ENCODE measurements at regions not wholly inside any gene's neighbourhood (a gene's known extent, or its start where the extent isn't known, plus 50 kb on each side); places are given as distances from the start of the nearest gene placed in this dataset.

- H3F3A ChIP-seq (ENCODE audit: low read depth): no peaks in the 10 kb centered on the region
- Mint-ChIP-seq H3K27me3 (ENCODE audit: insufficient read depth, low read depth) (no peaks in the 10 kb centered on the region), H3K4me1 (peaks cover 10% of the 10 kb centered on the region), H3K27ac (no peak overlapping the region), H3K36me3 (peaks cover 2% of the 10 kb centered on the region), H3K4me3 (no peak overlapping the region), H3K9me3 (peaks cover 38% of the 10 kb centered on the region)
- H3K27ac ChIP-seq: no peak overlapping the region
- no peaks in the 10 kb centered on the region for H3K79me2 ChIP-seq (ENCODE audit: low read depth)
- no peak for TF ChIP-seq EZH2 (IDR thresholded peaks at IDR 0.05)
- TF ChIP-seq CTCF (IDR thresholded peaks at IDR 0.05): peak; percentile 20
- H3K4me1 ChIP-seq: peaks cover 8% of the 10 kb centered on the region
- no peak for DNase-seq (ENCODE audit: low spot score)
- no peaks in the 10 kb centered on the region for H3K9me3 ChIP-seq (ENCODE audit: low read depth)
- H3K9ac ChIP-seq: no peak overlapping the region
- H3K36me3 ChIP-seq: no peaks in the 10 kb centered on the region
- H4K20me1 ChIP-seq (ENCODE audit: low read depth): no peaks in the 10 kb centered on the region
- H2AFZ ChIP-seq (replicated peaks): no peak overlapping the region
- no peak overlapping the region for H3K4me2 ChIP-seq
- no peak overlapping the region for H3K4me3 ChIP-seq
- H3K27me3 ChIP-seq: no peaks in the 10 kb centered on the region
Observed at GRCh38 chr13:74794582-74794981, 660.4 kb upstream of the KLF12 start.

GRCh38 chr13:74794147-74794546 lies 659.9 kb upstream of the KLF12 start:
- Histone ChIP-seq H2AFZ (replicated peaks) (no peak overlapping the region), H3F3A (ENCODE audit: low read depth) (no peaks in the 10 kb centered on the region), H3K79me2 (ENCODE audit: low read depth) (no peaks in the 10 kb centered on the region), H3K4me1 (peaks cover 8% of the 10 kb centered on the region), H3K36me3 (no peaks in the 10 kb centered on the region), H3K9ac (no peak overlapping the region), H3K27me3 (no peaks in the 10 kb centered on the region), H3K27ac (no peak overlapping the region), H4K20me1 (ENCODE audit: low read depth) (no peaks in the 10 kb centered on the region), H3K4me2 (no peak overlapping the region), H3K4me3 (no peak overlapping the region), H3K9me3 (ENCODE audit: low read depth) (no peaks in the 10 kb centered on the region)
- TF ChIP-seq EZH2 (IDR thresholded peaks at IDR 0.05) (no peak), EZH2phosphoT487 (IDR thresholded peaks at IDR 0.05) (no peak), CTCF (IDR thresholded peaks at IDR 0.05) (no peak)
- peaks cover 10% of the 10 kb centered on the region for H3K4me1 Mint-ChIP-seq
- peaks cover 38% of the 10 kb centered on the region for H3K9me3 Mint-ChIP-seq
- peaks cover 2% of the 10 kb centered on the region for H3K36me3 Mint-ChIP-seq
- no peak overlapping the region for H3K27ac Mint-ChIP-seq
- no peak overlapping the region for H3K4me3 Mint-ChIP-seq
- DNase-seq (ENCODE audit: low spot score): no peak
- no peaks in the 10 kb centered on the region for H3K27me3 Mint-ChIP-seq (ENCODE audit: insufficient read depth, low read depth)

GRCh38 chr13:74784959-74785358 lies 650.8 kb upstream of the KLF12 start:
- H3K27me3 ChIP-seq: no peaks in the 10 kb centered on the region
- no peaks in the 10 kb centered on the region for H4K20me1 ChIP-seq (ENCODE audit: low read depth)
- no peaks in the 10 kb centered on the region for H3F3A ChIP-seq (ENCODE audit: low read depth)
- H3K4me2 ChIP-seq: no peak overlapping the region
- H2AFZ ChIP-seq (replicated peaks): no peak overlapping the region
- DNase-seq (ENCODE audit: low spot score): no peak
- no peak overlapping the region for H3K4me3 ChIP-seq
- H3K4me1 Mint-ChIP-seq: peaks cover 12% of the 10 kb centered on the region
- H3K9me3 Mint-ChIP-seq: peaks cover 6% of the 10 kb centered on the region
- peaks cover 10% of the 10 kb centered on the region for H3K4me1 ChIP-seq
- H3K27ac Mint-ChIP-seq: no peak overlapping the region
- H3K9me3 ChIP-seq (ENCODE audit: low read depth): no peaks in the 10 kb centered on the region
- no peaks in the 10 kb centered on the region for H3K36me3 Mint-ChIP-seq
- no peak for TF ChIP-seq CTCF (IDR thresholded peaks at IDR 0.05)
- no peak for TF ChIP-seq EZH2phosphoT487 (IDR thresholded peaks at IDR 0.05)
- TF ChIP-seq EZH2 (IDR thresholded peaks at IDR 0.05): no peak
- H3K79me2 ChIP-seq (ENCODE audit: low read depth): no peaks in the 10 kb centered on the region
- no peaks in the 10 kb centered on the region for H3K27me3 Mint-ChIP-seq (ENCODE audit: insufficient read depth, low read depth)
- H3K27ac ChIP-seq: no peak overlapping the region
- H3K9ac ChIP-seq: no peak overlapping the region
- no peak overlapping the region for H3K4me3 Mint-ChIP-seq
- H3K36me3 ChIP-seq: no peaks in the 10 kb centered on the region

- no peaks in the 10 kb centered on the region for H3K9me3 ChIP-seq (ENCODE audit: low read depth)
- no peak overlapping the region for H3K27ac ChIP-seq
- H3K27ac Mint-ChIP-seq: no peak overlapping the region
Observed at GRCh38 chr13:74778946-74779345, 644.7 kb upstream of the KLF12 start.

More at GRCh38 chr13:74778946-74779345, 644.7 kb upstream of the KLF12 start:
- peaks cover 16% of the 10 kb centered on the region for H3K4me1 Mint-ChIP-seq
- Histone ChIP-seq H3K4me3 (no peak overlapping the region), H3K4me1 (peaks cover 12% of the 10 kb centered on the region), H3K36me3 (no peaks in the 10 kb centered on the region), H3K4me2 (no peak overlapping the region), H4K20me1 (ENCODE audit: low read depth) (no peaks in the 10 kb centered on the region), H3K27me3 (no peaks in the 10 kb centered on the region), H3F3A (ENCODE audit: low read depth) (no peaks in the 10 kb centered on the region), H3K79me2 (ENCODE audit: low read depth) (no peaks in the 10 kb centered on the region), H3K9ac (no peak overlapping the region), H2AFZ (replicated peaks) (no peak overlapping the region)
- no peak overlapping the region for H3K4me3 Mint-ChIP-seq
- H3K27me3 Mint-ChIP-seq (ENCODE audit: insufficient read depth, low read depth): no peaks in the 10 kb centered on the region
- TF ChIP-seq EZH2phosphoT487 (IDR thresholded peaks at IDR 0.05) (no peak), EZH2 (IDR thresholded peaks at IDR 0.05) (no peak), CTCF (IDR thresholded peaks at IDR 0.05) (no peak)
- peaks cover 12% of the 10 kb centered on the region for H3K9me3 Mint-ChIP-seq
- no peaks in the 10 kb centered on the region for H3K36me3 Mint-ChIP-seq
- DNase-seq (ENCODE audit: low spot score): no peak

All from neural progenitor cell (in vitro differentiated cells).